Stimulated activated CD4-positive, alpha-beta T cell treated with anti-CD3 and anti-CD28 coated beads, Interleukin-2, amount 100 ng/mL, for 48 hours (primary cell): ENCODE measurements at regions not wholly inside any gene's neighbourhood (a gene's known extent, or its start where the extent isn't known, plus 50 kb on each side); places are given as distances from the start of the nearest gene placed in this dataset.

ENCODE experiments used
- DNase-seq, 2 donors: peaks; one replicate each; pipeline ENCODE4 v3.0.0-alpha.2; 2020

DNA sequence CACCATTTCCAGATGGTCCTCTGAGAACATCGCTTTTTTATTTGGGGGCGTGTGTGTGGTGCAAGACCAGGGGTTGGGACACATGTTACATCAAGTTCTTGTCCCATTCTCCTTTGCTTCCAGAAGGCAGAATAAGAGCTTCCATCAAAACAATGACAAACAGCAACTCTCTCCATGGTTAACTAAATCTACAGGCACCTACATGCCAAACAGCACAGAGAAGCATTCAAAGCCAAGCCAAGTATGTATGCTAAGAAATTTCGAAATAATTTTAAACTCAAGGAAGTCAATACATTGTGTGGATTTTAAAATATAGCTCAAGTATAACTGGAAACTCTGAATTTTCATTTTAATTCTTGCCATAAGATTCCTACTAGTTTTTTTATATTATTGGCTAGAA lies 105.6 kb downstream of the SEC61B start:
- DNase-seq, result no peak

DNA sequence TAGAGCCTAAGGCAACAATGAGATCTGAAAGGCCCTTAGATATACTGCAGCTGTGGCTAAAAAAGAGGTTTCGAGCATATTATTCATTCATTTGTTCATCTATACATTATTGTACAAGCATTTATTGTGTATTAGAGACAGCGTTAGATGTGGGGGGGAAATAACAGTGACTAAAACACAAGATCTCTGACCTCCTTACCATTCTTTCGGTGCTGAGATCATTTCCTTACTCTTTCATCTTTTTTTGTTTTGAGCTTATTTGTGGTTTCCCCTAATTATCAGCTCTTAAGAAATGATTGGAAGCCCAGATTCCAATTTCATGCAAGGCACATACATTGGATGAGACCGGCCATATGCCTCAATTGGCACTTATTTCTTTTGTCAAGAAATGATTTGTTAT lies 113.2 kb downstream of the SEC61B start:
- no peak for DNase-seq

DNA sequence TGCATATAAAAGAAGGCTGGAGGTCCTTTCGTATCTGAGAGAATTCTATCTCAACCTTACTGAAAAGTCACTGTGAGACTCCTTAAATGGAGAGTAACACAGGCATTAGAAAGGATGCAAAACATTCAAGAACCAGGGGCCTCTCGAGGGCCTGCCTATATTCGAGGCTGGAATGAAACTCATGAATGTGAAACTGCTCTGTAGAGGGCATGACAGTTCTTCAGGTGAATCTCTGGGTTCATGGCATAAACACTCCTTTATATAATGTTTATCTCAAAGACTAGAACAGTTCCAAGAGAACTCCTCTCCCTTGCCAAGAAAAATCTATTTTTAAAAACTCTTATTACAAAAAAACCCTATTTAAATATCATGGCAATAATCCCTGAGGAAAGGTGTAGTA lies 113.9 kb downstream of the SEC61B start:
- DNase-seq, result no peak

DNA sequence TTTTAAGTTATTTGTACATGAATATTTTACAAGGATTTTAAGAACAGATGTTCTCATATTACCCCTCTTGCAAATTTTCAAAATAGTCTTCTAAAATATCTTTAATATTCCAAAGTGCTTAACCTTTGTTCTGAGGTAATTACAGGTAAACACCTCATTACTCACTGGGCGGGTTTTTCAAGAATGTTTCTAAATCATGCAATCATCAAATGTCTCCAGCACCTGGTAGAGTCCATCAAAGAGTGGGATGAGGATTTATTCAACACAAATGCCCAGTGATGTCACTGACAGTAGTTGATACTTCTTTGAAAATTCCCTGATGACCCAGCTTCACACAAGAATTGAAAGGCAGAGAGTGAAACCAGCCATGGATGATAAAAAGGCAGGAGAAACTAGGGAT lies 114.4 kb downstream of the SEC61B start:
- DNase-seq, result no peak

DNA sequence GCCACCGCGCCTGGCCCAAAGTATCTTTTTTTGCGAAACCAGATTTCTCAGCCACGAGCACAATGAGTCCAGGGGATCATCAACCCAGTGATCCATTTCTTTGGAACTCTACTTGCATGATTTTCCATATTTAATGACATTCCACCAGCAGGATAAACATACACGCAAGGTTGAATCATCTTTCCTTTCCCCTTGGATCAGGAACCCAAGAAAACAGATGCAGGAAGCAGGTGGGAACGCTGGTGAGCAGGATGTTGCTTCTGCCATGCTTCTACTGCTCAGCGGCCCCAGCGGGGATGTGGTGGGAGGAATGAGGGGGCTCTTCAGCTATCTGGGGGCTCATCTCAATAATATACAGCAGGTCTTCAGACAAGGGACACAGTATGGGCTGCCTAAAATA lies 118.2 kb downstream of the SEC61B start:
- DNase-seq, result no peak

DNA sequence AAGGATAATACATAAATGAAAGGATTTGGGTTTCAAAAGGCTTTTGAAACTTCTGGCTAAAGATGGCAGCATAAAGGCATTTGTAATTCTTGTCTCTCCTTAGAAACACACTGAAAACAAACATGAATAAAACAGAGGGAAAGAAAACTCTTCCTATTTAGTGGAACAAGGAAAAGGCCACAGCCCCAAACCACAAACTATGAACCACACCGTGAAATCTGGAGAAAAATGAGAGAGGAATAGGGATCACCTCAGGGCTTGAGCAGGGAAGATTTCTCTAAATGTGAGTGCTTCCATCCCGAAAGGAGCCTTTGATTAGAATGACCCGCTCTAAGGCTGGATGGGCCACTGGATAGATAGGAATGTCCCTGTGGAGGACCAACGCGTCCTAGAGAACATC lies 119.6 kb downstream of the SEC61B start:
- DNase-seq, result no peak

DNA sequence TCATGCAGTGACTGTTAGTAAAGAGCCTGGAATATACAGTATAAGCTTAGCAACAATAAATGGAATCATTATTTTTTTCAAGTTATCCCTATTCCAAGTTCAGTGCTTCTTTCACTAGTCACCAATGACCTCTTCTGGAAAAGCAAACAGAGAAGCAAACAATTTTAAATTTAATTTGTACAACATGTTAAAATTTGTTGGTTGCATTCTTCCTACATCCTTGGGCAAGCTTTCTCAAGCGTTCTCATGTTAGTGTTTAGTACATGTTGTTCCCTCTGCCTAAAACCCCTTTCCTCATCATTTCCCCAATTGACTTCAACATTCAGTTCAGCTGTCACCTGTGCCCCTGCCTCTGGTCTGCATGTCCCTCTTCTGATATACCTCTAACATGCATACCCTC lies 123.4 kb downstream of the SEC61B start:
- DNase-seq, result no peak

DNA sequence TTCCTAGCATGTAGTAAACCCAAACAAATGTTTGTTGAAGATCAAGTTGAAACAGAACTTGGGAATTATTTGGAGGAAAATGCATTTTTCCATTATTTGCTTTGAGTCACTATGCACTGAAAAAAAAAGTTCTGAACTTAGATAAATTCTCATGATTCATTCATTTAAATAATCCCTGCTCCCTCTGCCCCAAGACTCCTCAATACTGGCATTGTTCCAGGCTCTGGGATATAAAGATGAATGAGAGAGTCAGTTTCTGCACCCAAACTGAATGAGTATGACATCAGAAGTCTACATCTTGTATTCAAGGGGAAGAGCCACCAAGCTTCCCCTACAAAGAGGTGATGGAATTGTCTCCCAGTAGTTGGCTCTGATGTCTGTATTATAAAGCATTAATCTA lies 123.9 kb downstream of the SEC61B start:
- no peak for DNase-seq

DNA sequence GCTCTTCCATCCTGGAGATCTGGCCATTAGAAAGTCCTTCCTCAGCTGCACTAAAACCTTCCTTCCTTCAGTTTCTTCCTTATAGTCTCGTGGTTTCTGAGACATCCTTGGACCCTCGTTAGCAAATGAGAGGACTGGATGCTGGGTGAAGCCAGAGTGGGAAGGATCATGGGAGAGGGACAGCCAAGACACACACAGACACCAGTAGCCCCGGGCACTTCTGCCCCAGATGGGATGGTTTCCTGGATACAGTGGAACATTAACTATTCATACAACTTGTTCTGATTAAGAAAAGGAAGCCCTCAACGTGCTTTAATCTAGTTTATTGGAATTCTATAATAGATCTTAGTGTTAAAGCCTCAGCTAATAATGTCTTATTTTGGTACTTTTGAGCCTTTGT lies 125.5 kb downstream of the SEC61B start:
- no peak for DNase-seq

DNA sequence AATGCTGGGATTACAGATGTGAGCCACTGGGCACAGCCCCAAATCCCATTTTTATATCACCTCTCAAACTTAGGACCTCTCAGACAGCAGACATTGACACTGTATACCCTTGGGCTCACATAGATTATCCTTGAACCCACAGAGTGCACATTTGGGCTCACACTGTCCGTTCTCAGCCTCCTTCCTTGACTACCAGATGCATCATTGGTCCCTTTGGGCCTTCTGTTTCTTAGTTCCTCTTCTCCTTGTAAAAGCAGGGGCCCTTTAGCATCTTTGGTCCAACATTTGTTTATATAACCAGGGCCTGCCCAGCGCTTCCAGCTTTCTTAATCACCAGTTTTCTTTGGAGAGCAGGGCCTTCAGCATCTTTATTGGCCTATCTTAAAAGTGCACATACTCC lies 126.2 kb downstream of the SEC61B start:
- DNase-seq, result no peak

DNA sequence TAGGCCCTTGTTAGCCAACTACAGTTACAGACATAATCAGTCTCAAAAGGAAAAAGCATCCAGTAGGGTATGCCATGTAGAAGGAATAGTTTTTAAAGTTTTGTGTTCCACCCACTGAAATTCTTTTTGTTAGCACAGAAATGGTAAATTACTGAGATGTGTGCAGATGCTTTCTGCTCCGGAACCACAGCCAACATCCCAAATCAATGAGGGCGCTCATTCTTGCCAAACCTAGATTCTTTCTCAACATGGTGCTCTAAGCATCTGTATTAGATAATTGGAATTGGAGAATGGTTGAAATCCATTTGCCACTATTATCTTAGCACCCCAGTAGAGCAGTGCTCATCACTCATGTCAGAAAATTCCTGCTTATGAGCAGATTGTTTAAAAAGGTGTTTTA lies 127.8 kb downstream of the SEC61B start:
- DNase-seq, result no peak

DNA sequence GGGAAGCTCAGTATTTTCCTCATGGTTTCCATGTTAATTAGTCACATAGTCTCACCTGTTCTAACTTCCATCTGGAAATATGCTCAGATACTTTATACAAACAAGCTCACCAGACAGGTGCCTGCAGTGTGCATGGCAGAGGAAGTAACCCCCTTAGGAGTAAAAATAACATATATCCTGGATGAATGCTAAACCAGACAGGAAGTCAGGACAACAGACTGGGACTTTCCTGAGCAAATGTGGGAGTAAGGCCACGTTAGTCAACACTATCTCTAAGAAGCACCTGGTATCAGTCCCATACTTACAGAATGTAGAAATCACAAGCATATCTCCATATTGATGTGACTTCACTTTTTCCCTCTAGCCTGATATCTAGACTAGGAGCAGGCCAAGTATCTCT lies 128.4 kb downstream of the SEC61B start:
- no peak for DNase-seq

DNA sequence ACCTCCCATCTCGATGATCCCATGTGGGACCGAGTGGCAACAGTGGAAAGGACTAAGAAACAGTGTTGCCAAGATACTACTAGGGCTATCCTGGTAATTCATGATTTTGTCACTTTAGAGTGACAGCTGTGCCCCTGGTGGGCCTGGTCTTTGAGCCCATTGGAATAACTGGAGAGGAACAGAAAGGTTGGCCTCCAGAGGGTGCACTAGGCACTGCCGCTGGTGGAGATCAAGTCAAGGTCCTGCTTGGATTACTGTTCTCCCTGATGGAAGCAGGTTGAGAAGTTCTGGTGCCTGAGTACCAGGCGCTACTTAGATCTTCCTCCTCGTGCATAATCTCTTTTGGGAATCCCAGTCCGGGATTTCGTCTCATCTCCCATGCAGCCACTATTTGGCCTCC lies 129.6 kb downstream of the SEC61B start:
- no peak for DNase-seq

DNA sequence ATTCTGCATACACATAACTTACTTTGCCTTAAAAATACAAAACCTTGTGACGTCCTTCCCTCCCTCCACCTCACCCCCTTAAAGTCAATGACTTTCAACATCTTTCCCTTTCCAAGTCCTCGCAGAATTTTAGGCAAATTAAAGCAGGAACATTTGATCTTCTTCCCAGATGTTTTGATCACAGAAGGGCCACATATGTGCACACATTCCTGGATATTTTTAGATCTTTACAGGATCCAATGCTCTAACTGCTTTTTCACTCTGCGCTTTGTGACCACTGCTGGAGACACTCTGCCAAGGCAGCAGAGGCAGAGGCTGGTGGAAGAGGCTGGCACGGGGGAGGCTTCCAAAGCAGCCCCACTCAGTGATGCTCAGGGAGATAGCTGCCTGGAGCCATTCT lies 130.7 kb downstream of the SEC61B start:
- DNase-seq, result no peak

DNA sequence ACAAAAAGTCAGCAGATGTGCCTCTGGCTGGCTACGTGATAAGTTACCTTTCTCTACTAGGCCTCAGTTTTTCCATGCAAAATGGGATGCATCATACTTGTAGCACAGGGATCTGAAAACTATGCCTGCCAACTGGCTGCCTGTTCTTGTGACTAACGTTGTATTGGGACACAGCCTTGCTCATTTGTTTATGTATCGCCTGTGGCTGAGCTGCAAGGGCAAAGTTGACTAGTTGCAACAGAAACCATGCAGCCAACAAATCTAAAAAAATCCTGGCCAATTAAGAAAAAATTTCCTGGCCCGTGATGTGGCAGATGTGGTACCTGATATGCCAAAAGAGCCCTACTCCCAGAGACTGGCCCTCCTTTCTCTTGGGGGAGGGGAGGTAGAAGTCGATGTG lies 131.3 kb downstream of the SEC61B start:
- DNase-seq, result no peak

DNA sequence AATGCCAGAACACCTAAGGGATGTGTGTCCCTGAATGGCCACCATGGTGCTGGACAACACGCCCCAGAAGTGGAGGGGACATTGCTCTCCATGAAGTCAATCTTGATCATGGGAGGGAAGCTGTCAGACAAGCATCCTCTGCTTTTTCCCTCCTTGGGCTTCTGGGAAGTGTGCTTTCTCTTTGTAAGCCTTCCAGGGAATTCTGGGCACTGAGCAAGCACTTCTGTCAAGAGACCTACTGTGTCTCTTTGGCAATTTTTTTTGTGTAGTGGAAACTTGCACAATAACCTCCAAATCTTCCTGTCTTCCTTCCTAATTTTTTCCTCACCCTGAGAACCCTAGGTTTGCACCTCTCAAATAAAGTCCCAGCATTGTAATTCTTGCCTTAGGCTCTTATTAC lies 132.0 kb downstream of the SEC61B start:
- no peak for DNase-seq

DNA sequence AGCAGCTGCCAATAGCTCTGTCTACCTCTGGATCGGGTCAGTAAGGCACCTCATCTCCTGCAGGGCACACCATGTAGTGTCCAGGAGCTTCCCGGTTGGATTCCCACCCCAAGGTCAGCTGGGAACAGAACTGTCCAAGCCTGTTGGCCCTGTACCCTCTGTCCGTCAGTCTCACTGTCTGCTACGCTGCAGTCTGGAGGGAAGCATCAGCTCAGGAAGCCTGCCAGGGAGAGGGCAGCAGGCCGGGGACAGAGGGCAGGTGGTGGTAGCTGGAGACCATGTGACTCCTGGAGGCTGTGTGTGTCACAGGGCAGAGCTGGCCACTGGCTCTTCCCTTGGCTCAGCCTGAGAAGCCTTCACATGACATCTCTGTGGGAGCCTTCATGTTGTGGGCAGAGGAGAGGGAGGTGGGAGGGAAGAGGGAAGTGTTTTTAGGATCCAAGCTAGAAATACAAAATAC lies 134.5 kb downstream of the SEC61B start:
- no peak for DNase-seq

DNA sequence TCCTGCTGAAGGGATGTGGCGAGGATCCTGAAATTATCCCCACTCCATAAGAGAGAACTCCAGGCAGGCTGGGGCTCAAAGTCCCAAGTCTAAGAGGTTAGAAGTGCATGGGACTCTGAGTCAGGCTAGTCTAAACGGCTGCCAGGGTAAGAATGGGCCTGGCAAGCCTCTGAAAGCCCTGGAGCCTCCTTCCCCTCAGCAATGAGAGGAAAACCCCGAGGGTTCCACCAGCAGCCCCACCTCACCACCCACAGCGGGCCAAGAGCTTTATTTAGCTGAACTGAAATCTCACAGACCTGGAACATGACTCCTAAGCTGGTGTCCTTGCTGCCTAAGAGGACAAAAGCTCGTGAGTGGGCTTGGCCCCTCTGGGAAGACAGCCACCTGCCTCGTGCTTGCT lies 135.5 kb downstream of the SEC61B start:
- no peak for DNase-seq

DNA sequence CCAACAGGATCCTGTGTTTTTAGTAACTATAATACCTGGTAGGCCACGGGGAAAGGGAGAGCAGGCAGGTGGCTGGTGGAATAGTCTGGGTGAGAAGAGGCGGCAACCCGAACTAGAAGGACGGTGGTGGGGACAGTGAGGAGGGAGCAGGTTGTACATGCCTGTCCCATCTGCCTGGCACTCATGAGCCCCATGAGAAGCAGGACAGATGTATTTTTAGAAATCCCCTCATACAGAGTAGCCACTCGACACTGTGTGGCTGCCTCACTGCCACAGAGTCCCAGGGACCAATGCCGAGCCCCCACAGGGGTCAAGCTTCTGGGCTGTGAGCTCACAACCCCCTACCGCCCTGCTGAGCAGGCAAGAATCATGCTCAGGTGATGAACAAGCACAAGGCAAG lies 136.6 kb downstream of the SEC61B start:
- no peak for DNase-seq

DNA sequence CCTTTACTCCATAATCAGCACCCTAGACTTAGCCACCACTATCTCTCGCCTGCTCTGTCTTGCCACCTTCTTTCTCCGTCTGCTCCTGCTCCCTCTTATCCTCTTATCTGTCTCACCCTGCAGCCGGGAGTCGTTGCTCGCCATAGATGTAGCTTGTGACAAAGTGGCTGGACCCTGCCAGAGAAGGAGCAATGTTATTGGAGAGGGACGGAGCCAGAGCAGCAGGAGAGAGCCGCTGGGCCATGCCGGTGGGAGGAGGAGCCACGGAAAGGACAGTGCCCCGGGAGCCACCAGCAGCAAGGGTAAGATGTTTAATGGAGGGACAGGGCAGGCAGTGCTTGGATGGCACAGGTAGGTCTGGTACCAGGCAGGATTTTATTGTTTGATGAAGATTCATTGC lies 137.3 kb downstream of the SEC61B start:
- DNase-seq, result no peak

DNA sequence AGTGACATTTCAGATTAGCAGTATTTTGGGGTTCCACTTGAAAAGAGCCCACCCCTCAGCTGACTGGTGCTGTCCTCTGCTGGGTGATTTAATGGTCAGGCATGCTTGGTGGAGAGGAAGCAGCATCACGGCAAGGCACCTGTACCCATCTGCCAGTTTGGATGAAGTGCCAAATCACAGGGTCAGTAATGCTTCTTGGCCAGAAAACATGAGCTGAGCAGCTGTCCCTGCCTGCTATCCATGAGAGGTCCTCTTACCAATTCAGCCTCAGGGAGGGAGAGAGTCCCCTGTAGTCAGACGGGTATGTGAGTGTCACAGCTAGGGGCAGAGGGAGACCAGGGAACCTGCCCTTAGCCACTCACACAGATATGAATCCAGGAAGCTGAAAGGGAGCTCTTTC lies 137.9 kb downstream of the SEC61B start:
- no peak for DNase-seq

DNA sequence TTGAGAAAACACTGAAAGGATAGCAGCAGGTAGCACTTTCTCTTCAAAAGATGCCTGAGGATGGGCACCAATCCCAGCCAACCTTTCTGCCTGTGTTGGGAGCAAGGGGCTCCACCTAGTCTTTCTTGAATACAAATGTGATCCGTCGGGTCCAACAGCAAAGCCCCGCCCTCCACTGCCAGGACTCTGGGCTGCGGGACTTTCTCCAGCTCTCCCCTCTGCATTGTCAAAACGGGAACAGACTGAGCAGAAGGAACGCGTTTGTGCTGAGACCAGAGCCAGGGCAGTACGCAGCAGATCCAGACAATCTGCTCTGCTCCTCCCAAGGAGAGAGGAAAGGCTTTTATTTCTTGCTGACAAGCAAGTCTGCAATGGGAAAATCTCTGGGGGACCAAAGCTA lies 139.7 kb downstream of the SEC61B start:
- DNase-seq, result no peak

DNA sequence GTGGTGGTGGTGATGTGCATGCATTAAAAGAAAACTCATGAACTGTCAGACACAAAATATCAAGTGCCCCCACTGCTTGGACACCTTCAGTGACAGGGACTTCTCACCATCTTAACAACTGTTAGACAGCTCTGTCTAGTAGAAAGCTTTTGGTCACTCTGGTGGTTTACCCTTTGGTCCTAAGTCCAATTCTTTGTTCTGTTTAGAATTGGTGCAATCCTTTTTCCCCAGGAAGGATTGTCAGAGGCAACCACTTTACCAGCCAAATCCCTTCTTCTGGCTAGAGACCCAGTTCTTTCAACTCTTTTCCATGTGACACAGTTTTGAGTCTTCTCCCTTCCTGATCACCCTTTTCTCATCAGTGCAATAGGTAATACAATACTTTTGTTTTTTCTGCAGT lies 140.2 kb downstream of the SEC61B start:
- DNase-seq, result no peak

DNA sequence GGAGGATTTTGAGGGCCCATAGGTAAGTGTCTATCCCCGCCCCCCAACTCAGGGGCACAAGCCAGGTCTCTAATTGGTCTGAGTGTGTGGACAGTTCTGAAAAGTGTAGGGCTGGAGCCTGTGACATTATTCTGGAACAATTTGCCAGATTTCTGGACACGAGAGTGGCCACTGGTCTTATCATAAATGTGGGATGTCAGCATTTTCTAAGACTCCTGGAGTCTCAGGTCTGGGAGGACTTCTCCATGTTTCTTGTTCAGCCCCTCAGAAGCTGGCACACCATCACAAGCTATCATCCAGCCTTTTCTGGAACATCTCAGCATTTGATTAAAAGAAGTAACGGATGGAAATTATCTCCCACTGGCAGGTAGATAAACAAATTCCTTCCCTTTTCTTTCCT lies 141.4 kb downstream of the SEC61B start:
- no peak for DNase-seq

DNA sequence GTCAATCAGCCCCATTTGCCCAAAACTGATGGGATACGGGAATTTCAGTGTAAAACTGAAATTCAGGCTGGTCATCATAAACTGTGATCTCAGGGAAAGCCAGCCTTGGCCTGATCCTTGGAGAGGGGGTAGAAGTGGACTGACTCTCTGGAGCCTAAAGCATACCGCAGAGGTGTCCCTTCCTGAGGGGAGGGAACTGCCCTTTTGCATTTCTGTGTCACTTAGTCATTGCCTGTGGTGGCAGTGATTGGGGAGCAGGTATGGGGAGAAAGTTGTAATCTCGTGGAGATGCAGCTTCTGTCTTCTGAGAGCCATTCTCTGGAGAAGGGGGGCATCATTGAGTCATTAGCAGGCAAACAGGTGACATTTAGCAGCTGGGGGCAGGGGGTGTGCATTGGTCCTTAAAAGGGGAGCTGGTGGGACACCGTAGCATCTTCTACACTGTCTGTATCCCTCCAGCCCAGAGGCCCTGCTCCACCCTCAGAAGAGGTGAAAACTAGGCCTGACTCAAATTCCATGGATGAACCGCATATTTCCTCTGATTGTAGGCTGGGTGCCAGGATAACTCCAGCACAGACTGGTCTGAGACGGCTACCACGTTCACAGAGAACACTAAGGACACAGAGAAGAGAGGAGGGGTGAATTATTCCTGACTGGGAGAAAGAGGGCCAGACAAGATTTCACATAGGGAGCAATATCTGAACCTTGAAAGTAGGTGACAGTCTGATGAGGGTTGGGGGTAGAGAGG lies 143.3 kb downstream of the SEC61B start:
- DNase-seq, result no peak

DNA sequence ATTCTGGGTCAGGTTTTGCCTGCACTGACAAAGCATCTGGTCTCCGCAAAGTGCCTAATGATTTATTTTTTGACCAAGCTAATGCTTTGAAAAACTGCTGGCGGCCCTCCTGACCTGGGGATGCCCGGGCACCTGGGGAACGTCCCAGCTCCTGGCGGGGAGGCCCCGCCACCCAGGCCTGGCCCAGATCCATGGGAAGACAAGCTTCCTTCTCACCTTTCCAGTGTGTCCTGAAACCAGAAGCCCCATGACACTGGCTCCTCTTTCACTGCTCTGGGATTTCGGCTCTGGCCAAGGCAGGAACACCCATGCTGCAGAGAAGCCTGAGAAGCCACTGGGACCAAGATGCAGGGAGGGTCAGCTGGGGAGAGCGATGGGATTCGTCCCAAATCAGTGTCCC lies 144.1 kb downstream of the SEC61B start:
- DNase-seq, result no peak
